ENCODE measurements at regions not wholly inside any gene's neighbourhood (a gene's known extent, or its start where the extent isn't known, plus 50 kb on each side); places are given as distances from the start of the nearest gene placed in this dataset.

GRCh38 chr13:44817131-44817671 lies 172.1 kb downstream of the NUFIP1 start:
- ChIA-PET CTCF (interaction anchor here (0.7 kb wide), 1 partner anchor 142 kb away, joined by 6 read pairs; no protein-coding TSS in a partner anchor), POLR2A (ENCODE audit: low non-redundant PET) (no interaction called here)
- TF ChIP-seq EZH2 (IDR thresholded peaks at IDR 0.05; ENCODE audit: borderline replicate concordance, low read depth, low read length, poor library complexity, severe bottlenecking) (no peak), CTCF (conservative IDR thresholded peaks at IDR 0.05; ENCODE audit: low read depth, low read length) (no peak)
- intact Hi-C loops (cut with micrococcal nuclease; ENCODE audit: unreplicated experiment), result loop anchor here (10.0 kb wide), 1 partner anchor 332 kb away; no protein-coding TSS in a partner anchor
- H3K36me3 ChIP-seq (ENCODE audit: insufficient read depth, low read length, poor library complexity, severe bottlenecking), result no peaks in the 10 kb centered on the region
- H3K27me3 ChIP-seq (replicated peaks; ENCODE audit: insufficient read depth, low read depth, low read length, poor library complexity), result no peaks in the 10 kb centered on the region
- H3K4me3 ChIP-seq (ENCODE audit: low read depth, low read length, poor library complexity, severe bottlenecking), result no peak overlapping the region
- BruUV-seq (replicated peaks), result no TSS peak
- no peaks in the 10 kb centered on the region for H3K9me3 ChIP-seq (ENCODE audit: low read depth, low read length, poor library complexity, severe bottlenecking)
- H3K27ac ChIP-seq (ENCODE audit: low read depth, low read length, poor library complexity, severe bottlenecking), result no peak overlapping the region
- DNase-seq (ENCODE audit: low spot score), result peak; percentile 13
- H3K4me1 ChIP-seq (ENCODE audit: insufficient read depth, low read length, poor library complexity, severe bottlenecking), result peaks cover 4% of the 10 kb centered on the region

GRCh38 chr13:44816701-44817100 lies 172.6 kb downstream of the NUFIP1 start:
- peaks cover 4% of the 10 kb centered on the region for H3K4me1 ChIP-seq (ENCODE audit: insufficient read depth, low read length, poor library complexity, severe bottlenecking)
- H3K4me3 ChIP-seq (ENCODE audit: low read depth, low read length, poor library complexity, severe bottlenecking), result no peak overlapping the region
- ChIA-PET CTCF (interaction anchor here (0.5 to 0.7 kb wide), 2 partner anchors 102 to 142 kb away, joined by 3 to 6 read pairs; no protein-coding TSS in a partner anchor), POLR2A (ENCODE audit: low non-redundant PET) (no interaction called here)
- no peak for DNase-seq (ENCODE audit: low spot score)
- TF ChIP-seq EZH2 (IDR thresholded peaks at IDR 0.05; ENCODE audit: borderline replicate concordance, low read depth, low read length, poor library complexity, severe bottlenecking) (no peak), CTCF (conservative IDR thresholded peaks at IDR 0.05; ENCODE audit: low read depth, low read length) (no peak)
- no peak overlapping the region for H3K27ac ChIP-seq (ENCODE audit: low read depth, low read length, poor library complexity, severe bottlenecking)
- intact Hi-C loops (cut with micrococcal nuclease; ENCODE audit: unreplicated experiment), result loop anchor here (10.0 kb wide), 1 partner anchor 332 kb away; no protein-coding TSS in a partner anchor
- no peaks in the 10 kb centered on the region for H3K36me3 ChIP-seq (ENCODE audit: insufficient read depth, low read length, poor library complexity, severe bottlenecking)
- no peaks in the 10 kb centered on the region for H3K27me3 ChIP-seq (replicated peaks; ENCODE audit: insufficient read depth, low read depth, low read length, poor library complexity)
- no peaks in the 10 kb centered on the region for H3K9me3 ChIP-seq (ENCODE audit: low read depth, low read length, poor library complexity, severe bottlenecking)
- no TSS peak for BruUV-seq (replicated peaks)

- BruUV-seq (replicated peaks), result no TSS peak
- POLR2A ChIA-PET (ENCODE audit: low non-redundant PET), result no interaction called here
- no peak overlapping the region for H3K4me3 ChIP-seq (ENCODE audit: low read depth, low read length, poor library complexity, severe bottlenecking)
- CTCF ChIA-PET, result no interaction called here
- intact Hi-C loops (cut with micrococcal nuclease; ENCODE audit: unreplicated experiment), result loop anchor here (10.0 kb wide), 1 partner anchor 331 kb away; no protein-coding TSS in a partner anchor
- H3K36me3 ChIP-seq (ENCODE audit: insufficient read depth, low read length, poor library complexity, severe bottlenecking), result no peaks in the 10 kb centered on the region
- H3K27me3 ChIP-seq (replicated peaks; ENCODE audit: insufficient read depth, low read depth, low read length, poor library complexity), result no peaks in the 10 kb centered on the region
- H3K9me3 ChIP-seq (ENCODE audit: low read depth, low read length, poor library complexity, severe bottlenecking), result no peaks in the 10 kb centered on the region
- no peak for TF ChIP-seq EZH2 (IDR thresholded peaks at IDR 0.05; ENCODE audit: borderline replicate concordance, low read depth, low read length, poor library complexity, severe bottlenecking)
- no peak for TF ChIP-seq CTCF (conservative IDR thresholded peaks at IDR 0.05; ENCODE audit: low read depth, low read length)
- H3K4me1 ChIP-seq (ENCODE audit: insufficient read depth, low read length, poor library complexity, severe bottlenecking), result peaks cover 4% of the 10 kb centered on the region
- DNase-seq (ENCODE audit: low spot score), result peak; percentile 52
- H3K27ac ChIP-seq (ENCODE audit: low read depth, low read length, poor library complexity, severe bottlenecking), result no peak overlapping the region
Observed at GRCh38 chr13:44815623-44816022, 173.6 kb downstream of the NUFIP1 start.
